HepG2 (cell line): ENCODE measurements at regions not wholly inside any gene's neighbourhood (a gene's known extent, or its start where the extent isn't known, plus 50 kb on each side); places are given as distances from the start of the nearest gene placed in this dataset.

Experiments used
- CBX2 ChIP-seq, 2 experiments: fragments of 200-600 bp in 1 of 2; sonication (generic); formaldehyde crosslinking in 1 of 2; IDR thresholded peaks; 2 replicates each; pipeline versions ENCODE4 v1.7.0 to v1.8.1; 2018 to 2022; ENCODE audit warnings: low read depth in 2 of 2, low read length in 1 of 2, mild to moderate bottlenecking in 1 of 2, missing genetic modification reagents in 1 of 2
- CSRNP2 ChIP-seq: sonication (generic); formaldehyde crosslinking; conservative IDR thresholded peaks from 2 replicates; pipeline ENCODE4 v1.8.0; 2022; ENCODE audit warnings: low read depth, missing genetic modification reagents
- FOXK2 ChIP-seq: fragments of 450-650 bp; IDR thresholded peaks from 2 replicates; pipeline ENCODE4 v1.6.1; 2016
- GMEB2 ChIP-seq: IDR thresholded peaks from 2 replicates; pipeline ENCODE4 v1.6.1; 2016; ENCODE audit warnings: missing biosample characterization, missing genetic modification reagents, low read depth
- HHEX ChIP-seq: IDR thresholded peaks from 2 replicates; pipeline ENCODE4 v1.6.1; 2016; ENCODE audit warnings: control low read depth
- HNF4G ChIP-seq, 2 experiments: sonication (generic) in 1 of 2; formaldehyde crosslinking in 1 of 2; IDR thresholded peaks; 2 replicates each; pipeline versions ENCODE4 v1.4.0 to v1.6.1; 2011 to 2020; ENCODE audit warnings: borderline replicate concordance in 2 of 2, low read depth in 2 of 2, mild to moderate bottlenecking in 2 of 2, low read length in 1 of 2, missing genetic modification reagents in 1 of 2, moderate library complexity in 1 of 2
- KDM5B ChIP-seq: sonication (generic); formaldehyde crosslinking; IDR thresholded peaks from 2 replicates; pipeline ENCODE4 v1.4.0; 2020; ENCODE audit warnings: missing genetic modification reagents, mild to moderate bottlenecking, borderline replicate concordance
- MEIS2 ChIP-seq: sonication (generic); formaldehyde crosslinking; IDR thresholded peaks from 2 replicates; pipeline ENCODE4 v1.9.0; 2021; ENCODE audit warnings: mild to moderate bottlenecking, missing genetic modification reagents
- MIXL1 ChIP-seq: IDR thresholded peaks from 2 replicates; pipeline ENCODE4 v1.6.1; 2016
- POGZ ChIP-seq: sonication (generic); formaldehyde crosslinking; IDR thresholded peaks from 2 replicates; pipeline ENCODE4 v1.4.0; 2020; ENCODE audit warnings: mild to moderate bottlenecking, missing genetic modification reagents
- RAD21 ChIP-seq: fragments of 450-650 bp; formaldehyde crosslinking; IDR thresholded peaks from 2 replicates; pipeline ENCODE4 v1.5.0; 2020; ENCODE audit warnings: mild to moderate bottlenecking
- TOE1 ChIP-seq: sonication (generic); formaldehyde crosslinking; IDR thresholded peaks from 2 replicates; pipeline ENCODE4 v1.4.0; 2020; ENCODE audit warnings: mild to moderate bottlenecking, missing genetic modification reagents
- ZBTB7A ChIP-seq: sonication (generic); formaldehyde crosslinking; IDR thresholded peaks from 2 replicates; pipeline ENCODE4 v1.8.0; 2022; ENCODE audit warnings: mild to moderate bottlenecking, missing genetic modification reagents
- ZFAT ChIP-seq: sonication (generic); formaldehyde crosslinking; conservative IDR thresholded peaks from 2 replicates; pipeline ENCODE4 v1.8.1; 2023; ENCODE audit warnings: missing genetic modification reagents, inconsistent platforms
- ZFP90 ChIP-seq: sonication (generic); formaldehyde crosslinking; IDR thresholded peaks from 2 replicates; pipeline ENCODE4 v1.8.0; 2022; ENCODE audit warnings: missing genetic modification reagents, mild to moderate bottlenecking, inconsistent platforms, borderline replicate concordance
- ZMYM3 ChIP-seq: sonication (generic); formaldehyde crosslinking; IDR thresholded peaks from 2 replicates; pipeline ENCODE4 v1.5.1; 2020; ENCODE audit warnings: mild to moderate bottlenecking, missing genetic modification reagents
- ZNF513 ChIP-seq: sonication (generic); formaldehyde crosslinking; conservative IDR thresholded peaks from 2 replicates; pipeline ENCODE4 v1.5.0; 2020; ENCODE audit warnings: missing genetic modification reagents
- ZNF552 ChIP-seq: sonication (generic); formaldehyde crosslinking; IDR thresholded peaks from 2 replicates; pipeline ENCODE4 v1.9.0; 2022; ENCODE audit warnings: missing genetic modification reagents, mild to moderate bottlenecking, borderline replicate concordance
- ZNF710 ChIP-seq: sonication (generic); formaldehyde crosslinking; IDR thresholded peaks from 2 replicates; pipeline ENCODE4 v1.5.0; 2020; ENCODE audit warnings: mild to moderate bottlenecking, missing genetic modification reagents, borderline replicate concordance
- ZNF746 ChIP-seq: sonication (generic); formaldehyde crosslinking; IDR thresholded peaks from 2 replicates; pipeline ENCODE4 v1.8.0; 2022; ENCODE audit warnings: mild to moderate bottlenecking, missing genetic modification reagents
- TF ChIP-seq, protein P1 (sequence below): sonication (generic); formaldehyde crosslinking; IDR thresholded peaks from 2 replicates; pipeline ENCODE4 v1.4.0; 2020; ENCODE audit warnings: missing genetic modification reagents
- TF ChIP-seq, protein P2 (sequence below): sonication (generic); formaldehyde crosslinking; IDR thresholded peaks from 2 replicates; pipeline ENCODE4 v1.5.0; 2020; ENCODE audit warnings: missing genetic modification reagents

DNA sequence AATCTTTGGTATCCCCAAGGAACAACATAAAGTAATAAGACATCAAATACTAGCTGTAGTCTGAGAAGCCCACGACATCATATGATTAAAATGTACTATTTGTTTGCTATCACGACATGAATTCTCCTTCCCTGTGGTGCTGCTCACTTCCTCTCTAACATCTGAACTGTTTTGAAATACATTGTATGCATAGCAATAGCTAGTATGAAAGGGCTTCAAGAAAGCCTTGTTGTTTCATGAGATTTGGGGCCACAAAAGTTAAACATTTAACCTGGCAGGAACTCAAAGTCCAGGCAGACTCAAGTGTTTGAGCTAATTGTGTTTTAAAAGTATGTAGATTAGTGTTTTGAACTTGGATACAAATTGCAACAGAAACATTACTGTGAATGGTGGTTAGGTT, 237.4 kb upstream of the PTGER4 start (continued):
- TF ChIP-seq ZNF552 (CRISPR knock-in tag) = no peak
- TF ChIP-seq CBX2 (IDR thresholded peaks at IDR 0.05; ENCODE audit: low read depth, low read length) = peak; percentile 80; the same call in 1 of the 2 replicates
- no peak for TF ChIP-seq CBX2 (CRISPR knock-in tag; IDR thresholded peaks at IDR 0.05; ENCODE audit: low read depth)
- TF ChIP-seq RAD21 (CRISPR knock-in tag) = no peak
- no peak for TF ChIP-seq ZFAT (CRISPR knock-in tag)
- TF ChIP-seq ZNF513 (CRISPR knock-in tag) = no peak
- no peak for TF ChIP-seq ZNF746 (CRISPR knock-in tag)
- TF ChIP-seq KDM5B = no peak
- TF ChIP-seq ZNF710 = no peak; the same call in 1 of the 2 replicates
- peak; percentile 30; the same call in 1 of the 2 replicates for TF ChIP-seq FOXK2
- peak; percentile 51 for TF ChIP-seq POGZ (CRISPR knock-in tag)
- no peak for TF ChIP-seq ZMYM3 (CRISPR knock-in tag)
- TF ChIP-seq MEIS2 (CRISPR knock-in tag) = no peak
- TF ChIP-seq, protein P1, sequence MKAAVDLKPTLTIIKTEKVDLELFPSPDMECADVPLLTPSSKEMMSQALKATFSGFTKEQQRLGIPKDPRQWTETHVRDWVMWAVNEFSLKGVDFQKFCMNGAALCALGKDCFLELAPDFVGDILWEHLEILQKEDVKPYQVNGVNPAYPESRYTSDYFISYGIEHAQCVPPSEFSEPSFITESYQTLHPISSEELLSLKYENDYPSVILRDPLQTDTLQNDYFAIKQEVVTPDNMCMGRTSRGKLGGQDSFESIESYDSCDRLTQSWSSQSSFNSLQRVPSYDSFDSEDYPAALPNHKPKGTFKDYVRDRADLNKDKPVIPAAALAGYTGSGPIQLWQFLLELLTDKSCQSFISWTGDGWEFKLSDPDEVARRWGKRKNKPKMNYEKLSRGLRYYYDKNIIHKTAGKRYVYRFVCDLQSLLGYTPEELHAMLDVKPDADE (CRISPR knock-in tag) = no peak
- TF ChIP-seq MIXL1 = 0 out of 2 replicates have a peak, but pooled peaks have one; percentile 13
- no peak for TF ChIP-seq TOE1 (CRISPR knock-in tag)
- TF ChIP-seq HHEX (CRISPR knock-in tag) = no peak
- TF ChIP-seq, protein P2, sequence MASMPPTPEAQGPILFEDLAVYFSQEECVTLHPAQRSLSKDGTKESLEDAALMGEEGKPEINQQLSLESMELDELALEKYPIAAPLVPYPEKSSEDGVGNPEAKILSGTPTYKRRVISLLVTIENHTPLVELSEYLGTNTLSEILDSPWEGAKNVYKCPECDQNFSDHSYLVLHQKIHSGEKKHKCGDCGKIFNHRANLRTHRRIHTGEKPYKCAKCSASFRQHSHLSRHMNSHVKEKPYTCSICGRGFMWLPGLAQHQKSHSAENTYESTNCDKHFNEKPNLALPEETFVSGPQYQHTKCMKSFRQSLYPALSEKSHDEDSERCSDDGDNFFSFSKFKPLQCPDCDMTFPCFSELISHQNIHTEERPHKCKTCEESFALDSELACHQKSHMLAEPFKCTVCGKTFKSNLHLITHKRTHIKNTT = no peak
- peak; percentile 56; the same call in 1 of the 2 replicates for TF ChIP-seq HNF4G (IDR thresholded peaks at IDR 0.05; ENCODE audit: borderline replicate concordance, low read depth, low read length)
- no peak for TF ChIP-seq HNF4G (CRISPR knock-in tag; IDR thresholded peaks at IDR 0.05; ENCODE audit: borderline replicate concordance, low read depth)
- TF ChIP-seq ZFP90 (CRISPR knock-in tag) = no peak
- no peak for TF ChIP-seq ZBTB7A (CRISPR knock-in tag)
- no peak for TF ChIP-seq CSRNP2
- TF ChIP-seq GMEB2 (CRISPR knock-in tag) = no peak
